NB4 (cell line): ENCODE measurements at regions not wholly inside any gene's neighbourhood (a gene's known extent, or its start where the extent isn't known, plus 50 kb on each side); places are given as distances from the start of the nearest gene placed in this dataset.

Experiments
- CTCF ChIP-seq: IDR thresholded peaks from one replicate; pipeline ENCODE4 v1.5.1; 2012; ENCODE audit warnings: low read depth, low read length
- MAX ChIP-seq: IDR thresholded peaks from 2 replicates; pipeline ENCODE4 v1.6.1; 2011; ENCODE audit warnings: low read depth, low read length
- POLR2A ChIP-seq: IDR thresholded peaks from 2 replicates; pipeline ENCODE4 v1.6.1; 2011; ENCODE audit warnings: mild to moderate bottlenecking; ENCODE audit not compliant: insufficient read length; ENCODE audit errors: extremely low read depth

GRCh38 chr6:97508646-97509045 lies 225.6 kb upstream of the MMS22L start:
- TF ChIP-seq CTCF: no peak
- TF ChIP-seq MAX: no peak
- TF ChIP-seq POLR2A: no peak
